Nephron (organoid): ENCODE measurements at regions not wholly inside any gene's neighbourhood (a gene's known extent, or its start where the extent isn't known, plus 50 kb on each side); places are given as distances from the start of the nearest gene placed in this dataset.

Experiments used
- H3K27ac Mint-ChIP-seq, 3 experiments: 2 replicates each; pipeline ENCODE4 v1.8.0; 2020; ENCODE audit warnings: mixed read lengths in 3 of 3, mild to moderate bottlenecking in 2 of 3, moderate library complexity in 1 of 3
- H3K27me3 Mint-ChIP-seq: 2 replicates; pipeline ENCODE4 v1.8.0; 2021; ENCODE audit warnings: low read depth, mild to moderate bottlenecking, moderate library complexity, mixed read lengths
- H3K36me3 Mint-ChIP-seq: 2 replicates; pipeline ENCODE4 v1.8.0; 2020; ENCODE audit warnings: low read depth, mixed read lengths
- H3K4me1 Mint-ChIP-seq: 2 replicates; pipeline ENCODE4 v1.8.0; 2020; ENCODE audit warnings: mixed read lengths
- H3K4me3 Mint-ChIP-seq, 3 experiments: 2 replicates each; pipeline ENCODE4 v1.8.0; 2020; ENCODE audit warnings: mild to moderate bottlenecking in 3 of 3, mixed read lengths in 3 of 3, moderate library complexity in 2 of 3
- H3K9me3 Mint-ChIP-seq: 2 replicates; pipeline ENCODE4 v1.8.0; 2020; ENCODE audit warnings: mixed read lengths
- TF ChIP-seq, protein P1 (sequence below), 3 experiments: fragments of 200-600 bp; sonication (generic); IDR thresholded peaks; one replicate each; pipeline ENCODE4 v1.5.0; 2021; ENCODE audit warnings: antibody characterized with exemption in 3 of 3; ENCODE audit not compliant: unreplicated experiment in 3 of 3

GRCh38 chr7:106542550-106543220 lies 118.3 kb downstream of the CCDC71L start:
- TF ChIP-seq, protein P1, sequence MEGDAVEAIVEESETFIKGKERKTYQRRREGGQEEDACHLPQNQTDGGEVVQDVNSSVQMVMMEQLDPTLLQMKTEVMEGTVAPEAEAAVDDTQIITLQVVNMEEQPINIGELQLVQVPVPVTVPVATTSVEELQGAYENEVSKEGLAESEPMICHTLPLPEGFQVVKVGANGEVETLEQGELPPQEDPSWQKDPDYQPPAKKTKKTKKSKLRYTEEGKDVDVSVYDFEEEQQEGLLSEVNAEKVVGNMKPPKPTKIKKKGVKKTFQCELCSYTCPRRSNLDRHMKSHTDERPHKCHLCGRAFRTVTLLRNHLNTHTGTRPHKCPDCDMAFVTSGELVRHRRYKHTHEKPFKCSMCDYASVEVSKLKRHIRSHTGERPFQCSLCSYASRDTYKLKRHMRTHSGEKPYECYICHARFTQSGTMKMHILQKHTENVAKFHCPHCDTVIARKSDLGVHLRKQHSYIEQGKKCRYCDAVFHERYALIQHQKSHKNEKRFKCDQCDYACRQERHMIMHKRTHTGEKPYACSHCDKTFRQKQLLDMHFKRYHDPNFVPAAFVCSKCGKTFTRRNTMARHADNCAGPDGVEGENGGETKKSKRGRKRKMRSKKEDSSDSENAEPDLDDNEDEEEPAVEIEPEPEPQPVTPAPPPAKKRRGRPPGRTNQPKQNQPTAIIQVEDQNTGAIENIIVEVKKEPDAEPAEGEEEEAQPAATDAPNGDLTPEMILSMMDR (IDR thresholded peaks at IDR 0.05; ENCODE audit: unreplicated experiment in 3 of 3) = peak in 2 of 3 experiments; percentile 33 to 49
- H3K4me3 Mint-ChIP-seq = no peak overlapping the region
- H3K4me1 Mint-ChIP-seq = peaks cover 6% of the 10 kb centered on the region
- H3K36me3 Mint-ChIP-seq = no peaks in the 10 kb centered on the region
- no peaks in the 10 kb centered on the region for H3K9me3 Mint-ChIP-seq
- peaks cover 3% of the 10 kb centered on the region for H3K27me3 Mint-ChIP-seq
- peak overlapping the region in 1 of 3 experiments; percentile 28 for H3K27ac Mint-ChIP-seq

DNA sequence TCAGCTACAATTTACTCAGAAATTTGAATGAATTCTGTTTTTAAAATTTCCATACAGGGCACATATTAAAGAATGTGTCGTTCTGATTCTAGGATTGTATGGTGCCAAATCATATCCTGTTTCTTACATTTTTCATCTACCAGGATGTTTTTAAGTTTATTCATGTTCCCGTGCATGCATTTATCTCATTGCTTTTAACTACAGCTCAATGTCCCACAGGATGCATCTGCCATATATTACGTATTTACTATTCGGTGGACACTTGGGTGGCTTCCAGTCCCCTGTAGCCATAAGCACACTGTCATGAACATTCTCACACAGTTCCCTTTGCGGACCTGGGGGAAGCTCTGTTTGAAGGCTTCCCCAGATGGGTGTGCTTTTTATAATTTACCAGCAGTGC lies 122.3 kb downstream of the CCDC71L start:
- no peak overlapping the region for H3K4me3 Mint-ChIP-seq
- no peaks in the 10 kb centered on the region for H3K9me3 Mint-ChIP-seq

GRCh38 chr7:106537119-106537518 lies 123.8 kb downstream of the CCDC71L start:
- peaks cover 7% of the 10 kb centered on the region for H3K27me3 Mint-ChIP-seq

More for the DNA sequence above, 122.3 kb downstream of the CCDC71L start:
- H3K36me3 Mint-ChIP-seq = no peaks in the 10 kb centered on the region
- no peak overlapping the region for H3K27ac Mint-ChIP-seq
- TF ChIP-seq, protein P1 (IDR thresholded peaks at IDR 0.05; ENCODE audit: unreplicated experiment in 3 of 3) = no peak
- H3K4me1 Mint-ChIP-seq = peaks cover 6% of the 10 kb centered on the region
- peaks cover 3% of the 10 kb centered on the region for H3K27me3 Mint-ChIP-seq

GRCh38 chr7:106536079-106536478 lies 124.9 kb downstream of the CCDC71L start:
- H3K27ac Mint-ChIP-seq = no peak overlapping the region
- TF ChIP-seq, protein P1 (IDR thresholded peaks at IDR 0.05; ENCODE audit: unreplicated experiment in 3 of 3) = no peak
- H3K4me3 Mint-ChIP-seq = no peak overlapping the region
- no peaks in the 10 kb centered on the region for H3K9me3 Mint-ChIP-seq
- no peaks in the 10 kb centered on the region for H3K36me3 Mint-ChIP-seq
- H3K27me3 Mint-ChIP-seq = peaks cover 7% of the 10 kb centered on the region
- H3K4me1 Mint-ChIP-seq = no peaks in the 10 kb centered on the region

More at GRCh38 chr7:106537119-106537518, 123.8 kb downstream of the CCDC71L start:
- Mint-ChIP-seq H3K4me3 (no peak overlapping the region), H3K9me3 (no peaks in the 10 kb centered on the region), H3K36me3 (no peaks in the 10 kb centered on the region), H3K4me1 (no peaks in the 10 kb centered on the region), H3K27ac (no peak overlapping the region)
- TF ChIP-seq, protein P1 (IDR thresholded peaks at IDR 0.05; ENCODE audit: unreplicated experiment in 3 of 3) = no peak

DNA sequence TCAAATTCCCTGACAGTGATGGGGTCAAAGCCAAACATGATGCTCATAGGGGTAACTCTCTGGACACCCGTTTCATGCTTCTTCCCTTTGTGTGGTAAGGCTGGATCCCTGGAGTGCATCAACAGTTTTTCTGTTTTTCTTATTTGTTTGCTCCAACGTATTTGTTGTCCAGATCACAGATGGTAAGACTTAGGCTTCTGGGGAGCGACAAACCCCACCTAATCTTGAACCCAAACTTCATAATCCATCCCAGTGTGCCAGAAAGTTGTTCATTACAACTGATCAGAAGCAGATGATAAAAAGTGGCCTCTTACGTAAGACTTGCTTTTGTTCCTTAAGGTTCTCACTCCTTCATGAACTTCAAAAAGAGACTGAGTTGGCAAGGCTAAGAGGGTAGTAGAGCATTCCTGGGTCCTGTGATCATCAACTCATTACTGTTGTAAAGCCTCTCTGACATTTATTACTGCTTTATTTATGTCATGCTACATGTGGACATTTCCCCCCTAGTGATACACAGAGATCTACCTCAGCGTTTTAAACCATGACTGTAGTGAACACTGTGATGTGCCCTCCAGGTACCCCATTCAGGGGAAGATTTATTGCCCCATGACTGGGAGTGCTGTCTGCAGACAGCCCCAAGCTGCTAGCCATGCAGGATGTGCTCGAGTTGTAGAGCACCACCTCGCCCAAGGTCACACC lies 125.6 kb downstream of the CCDC71L start:
- H3K36me3 Mint-ChIP-seq = no peaks in the 10 kb centered on the region
- no peaks in the 10 kb centered on the region for H3K4me1 Mint-ChIP-seq
- TF ChIP-seq, protein P1 (IDR thresholded peaks at IDR 0.05; ENCODE audit: unreplicated experiment in 3 of 3) = no peak
- H3K27me3 Mint-ChIP-seq = peaks cover 4% of the 10 kb centered on the region
- no peak overlapping the region for H3K4me3 Mint-ChIP-seq
- no peak overlapping the region for H3K27ac Mint-ChIP-seq
- H3K9me3 Mint-ChIP-seq = no peaks in the 10 kb centered on the region
